Astrocyte (in vitro differentiated cells and primary cell): ENCODE measurements at regions not wholly inside any gene's neighbourhood (a gene's known extent, or its start where the extent isn't known, plus 50 kb on each side); places are given as distances from the start of the nearest gene placed in this dataset.

Experiments used
- CTCF ChIP-seq: IDR thresholded peaks from 2 replicates; pipeline ENCODE4 v1.5.1; 2011; ENCODE audit warnings: low read depth, mild to moderate bottlenecking, inconsistent platforms, low read length, moderate library complexity; ENCODE audit not compliant: insufficient read depth
- EZH2 ChIP-seq: IDR thresholded peaks from 2 replicates; pipeline ENCODE4 v1.6.1; 2012; ENCODE audit warnings: mild to moderate bottlenecking, low read length, inconsistent platforms; ENCODE audit not compliant: insufficient read depth

- TF ChIP-seq CTCF, result no peak
- no peak for TF ChIP-seq EZH2
Measured at GRCh38 chr5:25763781-25764180, 1119.0 kb upstream of the CDH10 start.
